Tibial nerve (tissue), 4 donors: ENCODE measurements at regions not wholly inside any gene's neighbourhood (a gene's known extent, or its start where the extent isn't known, plus 50 kb on each side); places are given as distances from the start of the nearest gene placed in this dataset.

Experiments used
- DNase-seq, 2 donors: peaks; one replicate each; pipeline ENCODE4 v3.0.0-alpha.2; 2019; ENCODE audit warnings: low spot score in 2 of 2
- H3K27ac ChIP-seq, 4 donors: fragments of 200-600 bp; sonication (generic) in 3 of 4; one replicate each; pipeline ENCODE4 v1.5.1; 2017 to 2019; ENCODE audit warnings: mild to moderate bottlenecking in 1 of 4
- H3K27me3 ChIP-seq, 2 donors: fragments of 200-600 bp; sonication (generic) in 1 of 2; one replicate each; pipeline versions ENCODE4 v1.5.1 to v1.6.0; 2017 to 2019
- H3K36me3 ChIP-seq, 3 donors: fragments of 200-600 bp; sonication (generic); one replicate each; pipeline ENCODE4 v1.5.1; 2018 to 2019
- H3K4me1 ChIP-seq, 4 donors: fragments of 200-600 bp; sonication (generic) in 3 of 4; one replicate each; pipeline ENCODE4 v1.5.1; 2017 to 2019
- H3K4me3 ChIP-seq, 4 donors: fragments of 200-600 bp; sonication (generic) in 3 of 4; one replicate each; pipeline ENCODE4 v1.5.1; 2017 to 2019; ENCODE audit warnings: mild to moderate bottlenecking in 1 of 4, moderate library complexity in 1 of 4
- H3K9me3 ChIP-seq, 4 donors: fragments of 200-600 bp; sonication (generic) in 3 of 4; one replicate each; pipeline ENCODE4 v1.5.1; 2017 to 2019
- EP300 ChIP-seq, 2 donors: sonication (generic); formaldehyde crosslinking; IDR thresholded peaks; one replicate each; pipeline ENCODE4 v1.6.1; 2017; ENCODE audit warnings: antibody characterized with exemption in 2 of 2, mild to moderate bottlenecking in 1 of 2
- POLR2A ChIP-seq, 2 donors: fragments of 450-650 bp; IDR thresholded peaks; one replicate each; pipeline ENCODE4 v1.6.1; 2017; ENCODE audit warnings: antibody characterized with exemption in 2 of 2, mild to moderate bottlenecking in 2 of 2, moderate library complexity in 2 of 2
- WGBS, 2 donors: methylation state at CpG; one replicate each; pipeline ENCODE4 v1.1.5; 2018; 5-methylcytosine and 5-hydroxymethylcytosine counted together
- TF ChIP-seq, protein P1 (sequence below), 5 experiments: fragments of 200-600 bp in 3 of 5; fragments of 450-650 bp in 2 of 5; sonication (generic) in 3 of 5; IDR thresholded peaks; one replicate each; pipeline ENCODE4 v1.5.1; 2016 to 2019; ENCODE audit warnings: antibody characterized with exemption in 5 of 5, mild to moderate bottlenecking in 3 of 5, moderate library complexity in 2 of 5

DNA sequence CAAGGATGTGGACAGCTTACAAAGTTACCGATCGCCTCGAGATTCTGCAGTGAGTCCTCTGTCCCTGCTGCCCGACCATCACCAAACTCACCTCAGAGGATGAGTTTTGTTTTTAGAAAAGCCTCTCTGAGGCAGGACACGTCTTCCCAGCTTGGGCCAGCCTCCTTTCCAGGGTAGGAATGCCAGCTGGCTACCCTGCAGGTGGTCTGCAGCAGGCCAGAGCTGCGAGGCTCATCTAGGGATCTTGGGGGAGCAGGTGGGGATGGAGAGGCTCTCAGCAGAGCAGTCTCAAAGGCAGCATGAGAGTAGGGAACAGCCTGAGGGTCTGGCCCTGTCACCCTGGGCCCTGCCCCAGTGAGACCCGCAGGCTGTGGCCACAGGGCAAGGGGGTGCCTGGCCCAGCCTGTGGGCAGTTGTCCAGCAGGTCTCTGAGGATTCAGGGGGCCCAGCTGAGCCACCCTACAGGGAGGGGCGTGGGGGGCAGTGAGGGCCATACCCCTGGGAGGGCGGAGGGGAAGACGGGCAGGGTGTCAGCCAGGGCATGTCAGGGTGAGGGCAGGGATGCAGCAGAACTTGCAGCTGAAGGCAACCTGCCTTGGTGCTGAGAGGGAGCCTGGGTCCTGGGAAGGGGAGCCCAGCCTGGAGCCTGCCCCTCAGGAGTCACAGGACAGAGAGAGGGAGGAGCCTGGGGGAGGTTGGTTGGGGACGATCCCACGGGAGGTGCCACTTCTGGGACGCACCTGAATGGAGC is 57.3 kb upstream of the TPM4 start:
- no peak for DNase-seq
- H3K9me3 ChIP-seq = no peaks in the 10 kb centered on the region
- WGBS, 2 donors = 73 to 74% methylated on average over 12 to 13 of the region's 13 CpGs

DNA sequence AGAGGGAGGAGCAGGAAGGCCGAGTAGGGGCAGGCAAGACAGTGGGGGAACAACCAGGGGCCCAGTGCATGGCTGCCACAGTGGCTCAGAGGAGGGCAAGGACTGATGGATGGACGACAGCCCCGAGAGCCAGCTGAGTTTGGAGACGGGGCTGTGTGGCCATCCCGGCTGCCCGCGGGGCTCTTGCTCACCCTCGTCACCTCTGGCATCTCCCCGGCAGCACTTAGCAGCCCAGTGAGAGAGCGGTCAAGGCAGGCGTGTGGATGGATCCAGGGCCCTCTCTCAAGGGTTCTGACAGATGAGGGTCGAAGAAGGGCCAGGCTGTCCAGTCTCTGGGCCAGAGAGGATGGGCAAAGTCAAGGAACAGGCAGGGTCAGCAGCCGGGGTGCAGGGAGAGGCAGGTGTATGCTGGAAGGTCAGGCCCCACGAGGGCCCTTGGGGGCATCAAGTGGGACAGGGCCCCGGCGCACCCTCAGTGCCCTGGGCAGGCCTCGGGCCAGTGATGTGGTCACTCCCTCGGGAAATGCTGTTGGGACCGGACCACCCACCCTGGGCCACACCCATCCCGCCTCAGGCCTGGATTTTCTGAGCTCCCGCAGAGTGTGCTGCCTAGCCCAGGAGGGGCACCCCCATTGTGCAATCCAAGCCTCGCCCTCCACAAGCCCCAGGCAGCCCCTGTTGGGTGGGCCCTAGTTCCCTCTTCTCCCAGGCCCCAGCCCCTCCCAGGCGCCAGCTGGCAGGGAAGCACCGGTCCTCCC is 56.4 kb upstream of the TPM4 start:
- Histone ChIP-seq H3K9me3 (no peaks in the 10 kb centered on the region), H3K27ac (no peak overlapping the region), H3K4me3 (no peak overlapping the region), H3K4me1 (no peaks in the 10 kb centered on the region), H3K36me3 (no peaks in the 10 kb centered on the region), H3K27me3 (no peaks in the 10 kb centered on the region)
- WGBS, 2 donors = 75 to 79% methylated on average over 15 to 22 of the region's 24 CpGs
- TF ChIP-seq, protein P1, sequence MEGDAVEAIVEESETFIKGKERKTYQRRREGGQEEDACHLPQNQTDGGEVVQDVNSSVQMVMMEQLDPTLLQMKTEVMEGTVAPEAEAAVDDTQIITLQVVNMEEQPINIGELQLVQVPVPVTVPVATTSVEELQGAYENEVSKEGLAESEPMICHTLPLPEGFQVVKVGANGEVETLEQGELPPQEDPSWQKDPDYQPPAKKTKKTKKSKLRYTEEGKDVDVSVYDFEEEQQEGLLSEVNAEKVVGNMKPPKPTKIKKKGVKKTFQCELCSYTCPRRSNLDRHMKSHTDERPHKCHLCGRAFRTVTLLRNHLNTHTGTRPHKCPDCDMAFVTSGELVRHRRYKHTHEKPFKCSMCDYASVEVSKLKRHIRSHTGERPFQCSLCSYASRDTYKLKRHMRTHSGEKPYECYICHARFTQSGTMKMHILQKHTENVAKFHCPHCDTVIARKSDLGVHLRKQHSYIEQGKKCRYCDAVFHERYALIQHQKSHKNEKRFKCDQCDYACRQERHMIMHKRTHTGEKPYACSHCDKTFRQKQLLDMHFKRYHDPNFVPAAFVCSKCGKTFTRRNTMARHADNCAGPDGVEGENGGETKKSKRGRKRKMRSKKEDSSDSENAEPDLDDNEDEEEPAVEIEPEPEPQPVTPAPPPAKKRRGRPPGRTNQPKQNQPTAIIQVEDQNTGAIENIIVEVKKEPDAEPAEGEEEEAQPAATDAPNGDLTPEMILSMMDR (IDR thresholded peaks at IDR 0.05) = no peak
- TF ChIP-seq EP300 (IDR thresholded peaks at IDR 0.05) = no peak
- no peak for TF ChIP-seq POLR2A (IDR thresholded peaks at IDR 0.05)
- DNase-seq = no peak

More for the DNA sequence above, 57.3 kb upstream of the TPM4 start:
- TF ChIP-seq EP300 (IDR thresholded peaks at IDR 0.05) (no peak), POLR2A (IDR thresholded peaks at IDR 0.05) (no peak)
- TF ChIP-seq, protein P1 (IDR thresholded peaks at IDR 0.05) = no peak
- Histone ChIP-seq H3K4me3 (no peak overlapping the region), H3K27ac (no peak overlapping the region), H3K4me1 (no peaks in the 10 kb centered on the region), H3K27me3 (no peaks in the 10 kb centered on the region), H3K36me3 (no peaks in the 10 kb centered on the region)

DNA sequence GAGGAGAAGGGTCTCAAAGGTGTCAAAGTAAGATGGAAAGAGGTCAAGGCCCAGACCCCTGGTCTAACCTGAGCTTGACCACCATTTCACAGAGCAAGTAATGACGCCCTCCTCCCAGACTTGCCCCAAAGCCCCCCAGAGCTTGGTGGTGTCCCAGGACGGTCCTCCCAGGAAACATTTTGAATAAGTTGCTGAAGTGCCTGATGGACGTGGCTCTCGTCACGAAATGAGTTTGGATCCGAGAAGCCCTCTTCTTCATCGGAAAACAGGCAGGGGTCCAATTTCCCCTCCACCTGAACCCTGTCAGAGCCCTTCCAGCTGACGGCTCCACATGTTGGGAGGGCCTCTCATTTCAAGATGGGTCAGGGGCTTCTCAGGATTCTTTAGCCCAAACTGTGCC is 54.5 kb upstream of the TPM4 start:
- no peak for DNase-seq
- Histone ChIP-seq H3K27ac (no peak overlapping the region), H3K4me1 (no peaks in the 10 kb centered on the region), H3K4me3 (no peak overlapping the region), H3K27me3 (no peaks in the 10 kb centered on the region), H3K36me3 (no peaks in the 10 kb centered on the region), H3K9me3 (no peaks in the 10 kb centered on the region)
- TF ChIP-seq EP300 (IDR thresholded peaks at IDR 0.05) (no peak), POLR2A (IDR thresholded peaks at IDR 0.05) (no peak)
- TF ChIP-seq, protein P1 (IDR thresholded peaks at IDR 0.05) = no peak
- 83 to 90% methylated on average over 8 of the region's 8 CpGs for WGBS, 2 donors

DNA sequence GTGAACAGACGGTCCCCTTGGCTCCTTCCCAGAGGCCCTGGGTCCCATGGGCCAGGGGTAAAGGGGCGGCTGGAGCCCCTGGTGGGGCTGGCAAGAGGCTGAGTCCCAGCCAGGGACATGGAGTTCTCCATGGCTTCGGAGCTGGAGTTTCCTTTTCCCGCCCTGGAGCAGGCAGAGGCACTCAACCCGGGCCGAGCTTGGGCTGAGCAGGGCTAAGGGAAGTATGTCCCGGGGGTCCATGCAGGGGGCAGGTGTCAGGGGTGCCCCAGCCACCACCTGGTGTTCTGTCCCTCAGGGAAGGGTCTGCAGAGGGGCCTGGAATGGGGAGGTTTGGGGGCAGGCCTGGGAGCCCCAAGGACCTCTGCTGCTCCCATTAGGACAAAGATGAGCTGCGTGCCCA is 54.0 kb upstream of the TPM4 start:
- Histone ChIP-seq H3K27ac (no peak overlapping the region), H3K4me3 (no peak overlapping the region), H3K9me3 (no peaks in the 10 kb centered on the region), H3K27me3 (no peaks in the 10 kb centered on the region), H3K4me1 (no peaks in the 10 kb centered on the region), H3K36me3 (no peaks in the 10 kb centered on the region)
- TF ChIP-seq EP300 (IDR thresholded peaks at IDR 0.05) (no peak), POLR2A (IDR thresholded peaks at IDR 0.05) (no peak)
- TF ChIP-seq, protein P1 (IDR thresholded peaks at IDR 0.05) = no peak
- WGBS, 2 donors = 53 to 60% methylated on average over 7 to 8 of the region's 8 CpGs
- no peak for DNase-seq

DNA sequence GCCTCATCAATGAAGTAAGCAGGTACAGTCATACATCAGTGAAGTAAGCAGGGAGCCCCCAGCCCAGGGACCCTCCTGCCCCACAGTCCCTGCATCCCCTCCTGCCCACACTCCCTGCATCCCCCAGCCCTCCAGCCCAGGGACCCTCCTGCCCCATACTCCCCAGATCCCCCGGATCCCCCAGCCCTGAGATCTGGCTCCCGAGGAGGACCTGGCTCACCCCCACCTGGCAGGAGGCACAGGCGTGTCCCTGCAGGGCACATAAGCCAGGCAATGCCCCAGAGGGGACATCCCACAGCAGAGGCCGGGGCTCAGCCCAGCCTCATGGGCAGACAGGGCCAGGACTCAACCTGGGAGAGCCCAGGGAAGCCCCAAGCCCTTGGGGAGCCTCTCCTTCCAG is 53.6 kb upstream of the TPM4 start:
- no peak for DNase-seq
- TF ChIP-seq POLR2A (IDR thresholded peaks at IDR 0.05) (no peak), EP300 (IDR thresholded peaks at IDR 0.05) (no peak)
- TF ChIP-seq, protein P1 (IDR thresholded peaks at IDR 0.05) = no peak
- Histone ChIP-seq H3K9me3 (no peaks in the 10 kb centered on the region), H3K27me3 (no peaks in the 10 kb centered on the region), H3K4me1 (no peaks in the 10 kb centered on the region), H3K27ac (no peak overlapping the region), H3K36me3 (no peaks in the 10 kb centered on the region), H3K4me3 (no peak overlapping the region)
- 67 to 100% methylated on average over 1 to 4 of the region's 4 CpGs for WGBS, 2 donors
